HEK293 (cell line): ENCODE measurements at regions not wholly inside any gene's neighbourhood (a gene's known extent, or its start where the extent isn't known, plus 50 kb on each side); places are given as distances from the start of the nearest gene placed in this dataset.

Experiments
- CTCF ChIA-PET: fragments of 350-600 bp; formaldehyde crosslinking; extraction: SDS; loops from one replicate; lab custom pipeline; 2021; ENCODE audit warnings: antibody characterized with exemption; lab: Yijun Ruan, JAX
- POLR2A ChIA-PET: fragments of 300-600 bp; formaldehyde crosslinking; extraction: SDS; loops from one replicate; lab custom pipeline; 2020; ENCODE audit warnings: antibody characterized with exemption, inconsistent platforms; lab: Yijun Ruan, JAX
- H3K27ac ChIP-seq: fragments of 200-500 bp; sonication (Bioruptor generic); 2 replicates; pipeline ENCODE4 v1.5.1; 2014; ENCODE audit warnings: low read depth, low read length, control low read depth, inconsistent platforms; ENCODE audit errors: extremely low read depth
- H3K36me3 ChIP-seq, 2 experiments: fragments of 200-500 bp in 1 of 2; sonication (Bioruptor generic) in 1 of 2; 1 replicate in 1 of 2; 2 replicates in 1 of 2; pipeline ENCODE4 v1.5.1; 2014 to 2017; ENCODE audit warnings: inconsistent platforms in 2 of 2, low read length in 2 of 2; ENCODE audit not compliant: control insufficient read depth in 2 of 2, insufficient read depth in 1 of 2
- H3K4me1 ChIP-seq: fragments of 200-500 bp; sonication (Bioruptor generic); 2 replicates; pipeline ENCODE4 v1.5.1; 2014; ENCODE audit warnings: mild to moderate bottlenecking, low read length, inconsistent platforms; ENCODE audit not compliant: control insufficient read depth, insufficient read depth
- H3K4me3 ChIP-seq: 2 replicates; pipeline ENCODE4 v1.5.1; 2011; ENCODE audit warnings: low read depth, mild to moderate bottlenecking, control low read depth, low read length, moderate library complexity
- H3K9me3 ChIP-seq: fragments of 200-500 bp; sonication (Bioruptor generic); 2 replicates; pipeline ENCODE4 v1.5.1; 2014; ENCODE audit warnings: low read depth, low read length, inconsistent platforms; ENCODE audit not compliant: control insufficient read depth, insufficient read depth
- GLI2 ChIP-seq: fragments of 450-650 bp; formaldehyde crosslinking; IDR thresholded peaks from 2 replicates; pipeline ENCODE4; 2017; ENCODE audit warnings: missing biosample characterization, missing genetic modification characterization, low read depth, borderline replicate concordance
- MEIS1 ChIP-seq: sonication (generic); formaldehyde crosslinking; IDR thresholded peaks from 2 replicates; pipeline ENCODE4 v1.8.1; 2022; ENCODE audit warnings: missing genetic modification reagents, mild to moderate bottlenecking, borderline replicate concordance
- PRDM10 ChIP-seq: fragments of 450-650 bp; formaldehyde crosslinking; IDR thresholded peaks from 2 replicates; pipeline ENCODE4 v1.5.1; 2016; ENCODE audit warnings: missing biosample characterization, missing genetic modification characterization
- TCF7L2 ChIP-seq: IDR thresholded peaks from 2 replicates; pipeline ENCODE4 v1.6.1; 2011; ENCODE audit warnings: low read depth, mild to moderate bottlenecking, inconsistent platforms, low read length, moderate library complexity, borderline replicate concordance
- YY1 ChIP-seq: fragments of 450-650 bp; formaldehyde crosslinking; IDR thresholded peaks from 2 replicates; pipeline ENCODE4 v1.5.1; 2018; ENCODE audit warnings: missing biosample characterization, missing genetic modification characterization
- ZFP3 ChIP-seq: fragments of 450-650 bp; formaldehyde crosslinking; IDR thresholded peaks from 2 replicates; pipeline ENCODE4 v1.5.1; 2016; ENCODE audit warnings: low read depth, missing biosample characterization, missing genetic modification characterization
- ZNF121 ChIP-seq: fragments of 450-650 bp; formaldehyde crosslinking; IDR thresholded peaks from 2 replicates; pipeline ENCODE4 v1.5.1; 2016; ENCODE audit warnings: missing biosample characterization, missing genetic modification characterization
- ZNF133 ChIP-seq: fragments of 450-650 bp; formaldehyde crosslinking; IDR thresholded peaks from 2 replicates; pipeline ENCODE4 v1.5.1; 2016; ENCODE audit warnings: missing biosample characterization, missing genetic modification characterization
- ZNF366 ChIP-seq: fragments of 450-650 bp; formaldehyde crosslinking; conservative IDR thresholded peaks from 2 replicates; pipeline ENCODE4 v1.5.1; 2016; ENCODE audit warnings: missing biosample characterization, missing genetic modification characterization
- ZNF391 ChIP-seq: fragments of 450-650 bp; formaldehyde crosslinking; IDR thresholded peaks from 2 replicates; pipeline ENCODE4 v1.5.1; 2016; ENCODE audit warnings: low read depth, missing biosample characterization, missing genetic modification characterization, borderline replicate concordance
- ZNF416 ChIP-seq: fragments of 450-650 bp; formaldehyde crosslinking; IDR thresholded peaks from 2 replicates; pipeline ENCODE4 v1.5.1; 2016; ENCODE audit warnings: missing biosample characterization, missing genetic modification characterization
- ZNF529 ChIP-seq: fragments of 450-650 bp; formaldehyde crosslinking; IDR thresholded peaks from 2 replicates; pipeline ENCODE4 v1.5.1; 2017; ENCODE audit warnings: missing genetic modification characterization, missing biosample characterization; ENCODE audit not compliant: insufficient replicate concordance
- ZNF548 ChIP-seq: fragments of 450-650 bp; formaldehyde crosslinking; IDR thresholded peaks from 2 replicates; pipeline ENCODE4 v1.5.1; 2016; ENCODE audit warnings: missing biosample characterization, missing genetic modification characterization
- ZNF623 ChIP-seq: fragments of 450-650 bp; formaldehyde crosslinking; IDR thresholded peaks from 2 replicates; pipeline ENCODE4 v1.5.1; 2016; ENCODE audit warnings: missing biosample characterization, missing genetic modification characterization
- ZNF654 ChIP-seq: fragments of 450-650 bp; formaldehyde crosslinking; IDR thresholded peaks from 2 replicates; pipeline ENCODE4 v1.5.1; 2016; ENCODE audit warnings: low read depth, missing biosample characterization, missing genetic modification characterization
- ZNF664 ChIP-seq: fragments of 450-650 bp; formaldehyde crosslinking; IDR thresholded peaks from 2 replicates; pipeline ENCODE4 v1.5.1; 2016; ENCODE audit warnings: missing biosample characterization, missing genetic modification characterization
- ZNF692 ChIP-seq: fragments of 450-650 bp; formaldehyde crosslinking; IDR thresholded peaks from 2 replicates; pipeline ENCODE4 v1.5.1; 2016; ENCODE audit warnings: missing biosample characterization, missing genetic modification characterization
- ZNF701 ChIP-seq: fragments of 450-650 bp; formaldehyde crosslinking; IDR thresholded peaks from 2 replicates; pipeline ENCODE4 v1.5.1; 2016; ENCODE audit warnings: missing biosample characterization, missing genetic modification characterization
- ZNF830 ChIP-seq: fragments of 450-650 bp; IDR thresholded peaks from 2 replicates; pipeline ENCODE4 v1.5.0; 2018; ENCODE audit warnings: missing biosample characterization, missing genetic modification characterization, low read depth, mild to moderate bottlenecking, moderate library complexity
- ZSCAN30 ChIP-seq: fragments of 450-650 bp; IDR thresholded peaks from 2 replicates; pipeline ENCODE4 v1.5.1; 2018; ENCODE audit warnings: missing biosample characterization, mild to moderate bottlenecking, missing genetic modification characterization, moderate library complexity

GRCh38 chr3:84547207-84547606, 411.6 kb upstream of the CADM2 start:
- POLR2A ChIA-PET = no interaction called here

GRCh38 chr3:84547971-84548970, 410.5 kb upstream of the CADM2 start:
- Histone ChIP-seq H3K4me1 (no peaks in the 10 kb centered on the region), H3K4me3 (no peak overlapping the region), H3K9me3 (no peaks in the 10 kb centered on the region), H3K27ac (no peak overlapping the region)
- CTCF ChIA-PET = interaction anchor here (0.5 to 1.8 kb wide), 8 partner anchors 9 to 1696 kb away, joined by 3 to 7 read pairs (median 3); no protein-coding TSS in a partner anchor
- TF ChIP-seq ZNF623 (no peak), ZNF548 (tag by site-specific recombination) (no peak), ZNF654 (tag by site-specific recombination) (peak; percentile 60)
- TF ChIP-seq, all 188 proteins: peak for 1
- no peaks in the 10 kb centered on the region for H3K36me3 ChIP-seq
- POLR2A ChIA-PET = no interaction called here

More at GRCh38 chr3:84547207-84547606, 411.6 kb upstream of the CADM2 start:
- no peak overlapping the region for H3K4me3 ChIP-seq
- H3K4me1 ChIP-seq = no peaks in the 10 kb centered on the region
- H3K27ac ChIP-seq = no peak overlapping the region
- H3K36me3 ChIP-seq = no peaks in the 10 kb centered on the region
- no peaks in the 10 kb centered on the region for H3K9me3 ChIP-seq
- CTCF ChIA-PET = interaction anchor here (0.6 to 1.8 kb wide), 5 partner anchors 10 to 1224 kb away, joined by 3 to 7 read pairs (median 3); no protein-coding TSS in a partner anchor
- no peak for TF ChIP-seq MEIS1
- TF ChIP-seq ZNF830 = no peak
- no peak for TF ChIP-seq TCF7L2
- TF ChIP-seq ZNF529 (tag by site-specific recombination) = no peak
- TF ChIP-seq ZNF416 (tag by site-specific recombination) = no peak
- TF ChIP-seq ZNF623 = no peak
- TF ChIP-seq ZNF664 (tag by site-specific recombination) = no peak
- no peak for TF ChIP-seq ZNF692 (tag by site-specific recombination)
- TF ChIP-seq ZNF133 (tag by site-specific recombination) = no peak
- TF ChIP-seq GLI2 (tag by site-specific recombination) = no peak
- no peak for TF ChIP-seq ZFP3 (tag by site-specific recombination)
- TF ChIP-seq ZNF701 = no peak
- TF ChIP-seq ZNF366 (tag by site-specific recombination) = no peak
- TF ChIP-seq ZNF121 (tag by site-specific recombination) = no peak
- TF ChIP-seq, all 188 proteins: peak for 0

GRCh38 chr3:84555629-84556028, 403.2 kb upstream of the CADM2 start:
- ChIA-PET POLR2A (no interaction called here), CTCF (no interaction called here)
- H3K27ac ChIP-seq = no peak overlapping the region
- H3K4me1 ChIP-seq = no peaks in the 10 kb centered on the region
- no peaks in the 10 kb centered on the region for H3K36me3 ChIP-seq
- TF ChIP-seq PRDM10 (tag by site-specific recombination) = no peak
- no peak for TF ChIP-seq YY1 (tag by site-specific recombination)
- TF ChIP-seq ZNF391 = no peak
- no peak for TF ChIP-seq ZSCAN30 (tag by site-specific recombination)
- H3K9me3 ChIP-seq = no peaks in the 10 kb centered on the region
- no peak overlapping the region for H3K4me3 ChIP-seq
